GM19023 (cell line): ENCODE measurements at regions not wholly inside any gene's neighbourhood (a gene's known extent, or its start where the extent isn't known, plus 50 kb on each side); places are given as distances from the start of the nearest gene placed in this dataset.

ENCODE experiments used
- ATAC-seq: cut with Tn5 transposase; IDR thresholded peaks from one replicate; pipeline ENCODE4 v1.9.1; 2021; ENCODE audit warnings: mild to moderate bottlenecking, moderate library complexity; ENCODE audit not compliant: unreplicated experiment

DNA sequence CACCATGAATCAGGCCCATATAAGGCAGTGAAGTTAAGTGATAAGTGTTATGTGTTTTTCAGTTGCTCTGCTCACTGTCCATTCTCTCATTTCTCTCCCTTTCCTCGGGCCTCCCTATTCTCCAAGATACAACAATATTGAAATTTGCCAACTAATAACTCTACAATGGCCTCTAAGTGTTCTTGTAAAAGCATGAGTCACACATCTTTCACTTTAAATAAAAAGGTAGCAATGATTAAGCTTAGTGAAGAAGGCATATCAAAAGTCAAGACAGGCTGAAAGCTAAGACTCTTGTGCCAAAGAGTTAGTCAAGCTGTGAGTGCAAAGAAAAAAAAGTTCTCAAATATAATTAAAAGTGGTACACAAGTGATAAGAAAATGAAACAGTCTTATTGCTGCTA lies 675.4 kb downstream of the OTOL1 start:
- no peak for ATAC-seq

- ATAC-seq = no peak
These were observed 678.5 kb downstream of the OTOL1 start for GRCh38 chr3:162175145-162175544.

DNA sequence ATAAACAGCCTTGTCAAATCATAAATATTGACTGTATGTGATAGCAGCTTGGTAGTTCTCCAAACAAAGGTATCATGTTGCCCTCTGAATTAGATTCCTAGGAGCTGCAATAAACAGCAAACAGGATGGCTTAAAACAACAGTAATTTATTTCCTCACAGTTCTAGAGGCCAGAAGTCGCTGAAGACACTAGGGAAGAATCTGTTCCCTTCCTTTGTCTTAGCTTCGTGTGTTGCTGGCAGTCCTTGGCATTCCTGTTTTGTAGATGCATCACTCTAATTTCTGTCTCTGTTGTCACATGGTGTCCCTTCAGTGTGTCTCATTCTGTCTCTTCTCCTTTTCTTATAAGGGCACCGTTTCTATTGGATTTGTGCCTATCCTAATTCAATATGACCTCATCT lies 679.3 kb downstream of the OTOL1 start:
- no peak for ATAC-seq

GRCh38 chr3:162183440-162183839 lies 686.8 kb downstream of the OTOL1 start:
- ATAC-seq = no peak

DNA sequence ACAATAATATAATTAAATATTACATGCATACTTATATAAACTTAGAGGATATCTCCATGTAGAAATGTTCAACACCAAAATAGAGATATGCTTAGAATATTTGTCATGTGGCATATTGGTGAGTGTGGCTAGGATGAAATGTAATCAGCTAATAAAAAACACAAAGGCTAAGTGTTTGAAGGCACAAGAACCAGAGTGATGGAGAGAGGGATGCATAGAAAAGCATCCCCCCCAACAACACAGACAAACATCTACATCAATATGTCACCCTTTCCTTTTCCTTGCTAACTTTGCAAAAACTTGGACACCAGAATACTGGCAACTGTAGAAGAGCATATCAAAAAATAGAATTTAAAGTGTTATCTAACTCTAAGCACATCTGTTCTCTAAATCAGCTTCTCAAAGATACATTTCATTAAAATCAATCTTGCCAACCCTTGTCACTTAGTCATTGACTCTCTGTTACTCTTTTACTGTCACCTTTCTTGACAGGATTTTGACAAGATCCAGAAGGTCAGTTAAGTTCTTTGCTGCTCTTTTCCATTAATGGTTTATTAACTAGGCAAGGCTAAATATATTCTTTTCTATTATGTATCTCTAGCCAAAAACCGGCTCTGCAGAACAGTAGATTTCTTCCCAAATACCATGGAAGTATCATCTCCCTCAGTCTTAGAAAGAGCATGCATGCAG lies 695.9 kb downstream of the OTOL1 start:
- ATAC-seq = no peak

GRCh38 chr3:162193148-162194095 lies 696.8 kb downstream of the OTOL1 start:
- ATAC-seq = no peak

GRCh38 chr3:162195147-162195546 lies 698.5 kb downstream of the OTOL1 start:
- ATAC-seq = no peak

DNA sequence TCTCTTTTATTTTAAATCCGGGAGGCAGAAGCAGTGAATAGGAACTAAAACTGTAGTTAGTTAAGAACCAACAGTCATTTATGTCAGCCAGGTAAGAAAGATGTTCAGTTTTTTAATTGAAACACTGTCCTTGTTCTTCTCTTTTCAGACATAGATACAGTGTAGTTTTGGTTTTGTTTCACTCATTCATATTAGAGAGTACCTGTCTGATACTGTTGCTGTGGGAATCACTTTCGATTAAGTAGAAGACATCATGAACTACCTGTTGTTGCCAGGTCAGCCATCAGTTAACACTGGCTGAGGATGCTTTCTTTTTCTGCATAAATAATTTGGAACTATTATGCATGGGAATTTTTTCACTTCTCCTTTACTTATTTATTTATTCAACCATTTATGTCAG lies 700.4 kb downstream of the OTOL1 start:
- ATAC-seq = no peak

GRCh38 chr3:162200836-162201235 lies 704.2 kb downstream of the OTOL1 start:
- no peak for ATAC-seq

- no peak for ATAC-seq
These were observed 710.0 kb downstream of the OTOL1 start for GRCh38 chr3:162206648-162207047.

DNA sequence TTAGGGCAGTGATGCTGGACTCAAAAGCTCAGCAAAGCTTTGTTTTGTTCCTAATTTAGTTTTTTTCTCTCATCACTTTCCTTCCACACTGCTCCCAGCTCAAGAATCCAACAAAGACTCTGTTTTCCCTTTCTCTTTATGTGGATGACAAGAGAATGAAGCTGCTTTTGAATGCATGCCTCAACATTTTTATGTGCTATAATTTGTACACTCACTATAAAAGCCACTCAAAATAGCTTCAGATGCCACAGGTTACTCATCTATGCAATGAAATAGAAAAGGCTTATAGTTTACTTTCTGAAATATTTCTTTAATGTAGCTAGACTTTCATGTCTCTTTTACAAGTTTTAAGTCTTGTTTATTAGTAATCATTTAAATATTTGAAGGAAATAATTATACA lies 714.9 kb downstream of the OTOL1 start:
- no peak for ATAC-seq

DNA sequence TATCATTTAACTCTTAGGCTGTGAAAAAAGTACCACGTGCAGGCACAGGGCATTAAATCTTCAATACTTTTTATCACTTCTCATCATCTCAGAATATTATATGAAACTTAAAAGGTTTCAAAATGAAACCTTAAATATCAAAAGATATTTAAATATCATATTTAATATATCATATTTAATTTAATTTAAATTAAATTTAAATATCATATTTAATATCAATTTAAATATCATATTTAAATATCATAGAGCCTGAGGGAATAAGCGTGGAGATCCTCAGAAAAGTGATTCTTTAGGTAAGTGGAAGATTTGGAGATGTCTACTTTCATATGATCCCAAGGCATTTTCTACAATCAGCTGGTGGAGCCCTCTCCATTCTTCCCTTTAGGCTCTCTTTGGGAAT lies 716.6 kb downstream of the OTOL1 start:
- no peak for ATAC-seq

- ATAC-seq = no peak
These were observed 717.3 kb downstream of the OTOL1 start for GRCh38 chr3:162213956-162214355.

DNA sequence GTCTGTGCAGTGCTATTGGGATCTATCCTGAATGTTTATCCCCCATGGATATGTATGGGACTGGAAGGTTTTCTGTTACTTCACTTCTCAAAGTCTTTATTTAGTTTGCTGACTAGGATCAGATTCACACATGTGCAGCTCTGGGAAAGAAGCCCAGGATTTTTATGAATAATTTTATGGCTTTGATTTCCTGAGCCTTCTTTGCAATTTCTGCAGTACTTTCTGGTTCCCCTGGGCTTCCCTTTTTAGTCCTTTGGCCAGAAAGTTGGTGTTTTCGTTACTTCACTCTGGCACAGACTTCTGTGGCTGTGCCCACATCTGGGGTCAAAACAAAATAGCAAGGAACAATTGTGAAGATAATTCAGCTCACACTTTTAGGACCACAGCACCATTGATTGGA lies 721.0 kb downstream of the OTOL1 start:
- ATAC-seq = no peak

DNA sequence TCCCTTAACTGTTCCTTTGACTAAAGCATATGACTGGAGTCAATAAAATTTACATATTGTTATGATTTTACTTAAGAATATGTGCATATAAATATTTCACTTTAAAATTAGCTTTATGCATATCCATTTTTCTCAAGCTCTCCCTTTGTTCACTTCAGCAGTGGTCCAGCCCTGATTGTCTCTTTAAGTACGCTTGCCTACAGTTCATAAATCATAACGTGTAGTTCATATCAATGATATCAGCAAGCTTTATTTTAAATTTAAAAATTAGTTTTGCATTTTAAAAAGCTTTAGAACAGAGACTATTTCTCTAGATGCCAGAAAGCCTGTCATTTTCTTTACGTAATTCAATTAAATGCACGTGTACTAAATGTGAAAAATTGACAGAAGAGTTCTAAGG lies 721.9 kb downstream of the OTOL1 start:
- no peak for ATAC-seq

DNA sequence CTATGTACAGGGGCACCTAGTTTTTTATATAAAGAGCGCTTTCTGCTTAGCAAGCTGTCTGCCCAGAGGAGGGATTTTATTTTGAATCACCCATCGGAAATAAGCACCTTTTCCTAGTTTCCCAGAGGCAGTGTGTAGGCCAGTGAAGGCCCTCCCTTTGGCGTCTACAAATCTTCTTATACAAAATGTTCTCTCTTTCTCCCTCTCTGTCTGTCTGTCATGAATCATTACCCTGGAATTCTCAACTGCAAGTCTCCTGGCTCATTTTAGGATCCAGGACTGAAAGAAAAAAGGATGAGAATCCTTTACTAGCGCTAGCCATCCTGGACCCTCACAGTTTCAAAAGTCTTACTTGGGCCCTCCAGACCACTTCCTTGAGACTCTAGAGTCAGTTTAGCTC lies 728.1 kb downstream of the OTOL1 start:
- ATAC-seq = no peak

DNA sequence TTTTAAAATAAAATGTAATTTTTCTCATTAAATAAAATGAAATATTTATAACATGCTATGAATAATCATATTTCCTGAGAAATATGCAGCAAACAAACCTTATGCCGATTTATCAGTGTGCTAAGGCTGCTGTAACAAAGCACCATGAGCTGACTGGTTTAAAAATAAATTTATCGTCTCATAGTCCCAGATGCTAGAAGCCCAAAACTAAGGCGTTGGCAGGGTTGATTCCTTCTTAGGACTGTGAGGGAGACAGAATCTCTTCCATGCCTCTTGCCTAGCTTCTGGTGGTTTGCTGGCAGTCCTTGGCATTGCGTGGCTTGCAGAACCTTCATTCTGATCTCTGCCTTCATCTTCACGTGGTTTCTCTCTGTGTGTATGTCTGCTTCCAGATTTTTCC lies 740.3 kb downstream of the OTOL1 start:
- no peak for ATAC-seq

DNA sequence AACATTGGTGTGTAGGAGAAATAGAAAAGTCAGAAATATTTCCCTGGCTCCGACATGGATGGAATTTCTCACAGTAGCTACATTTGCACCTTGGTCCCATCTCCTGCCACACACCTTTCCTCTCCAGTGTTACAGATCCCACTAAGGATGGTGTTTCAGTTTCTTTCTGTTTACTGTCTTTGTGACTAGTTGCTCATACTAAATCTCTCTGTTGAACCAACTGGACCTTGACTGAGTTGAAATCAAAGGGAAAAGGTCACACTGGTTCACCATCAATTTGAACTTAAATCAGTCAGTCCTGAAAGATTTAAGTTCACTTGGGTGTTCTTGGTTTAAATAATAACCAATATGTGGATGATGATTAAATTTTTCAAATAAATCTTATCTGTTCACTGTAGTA lies 754.2 kb downstream of the OTOL1 start:
- ATAC-seq = no peak

GRCh38 chr3:162262129-162262528 lies 765.5 kb downstream of the OTOL1 start:
- no peak for ATAC-seq

DNA sequence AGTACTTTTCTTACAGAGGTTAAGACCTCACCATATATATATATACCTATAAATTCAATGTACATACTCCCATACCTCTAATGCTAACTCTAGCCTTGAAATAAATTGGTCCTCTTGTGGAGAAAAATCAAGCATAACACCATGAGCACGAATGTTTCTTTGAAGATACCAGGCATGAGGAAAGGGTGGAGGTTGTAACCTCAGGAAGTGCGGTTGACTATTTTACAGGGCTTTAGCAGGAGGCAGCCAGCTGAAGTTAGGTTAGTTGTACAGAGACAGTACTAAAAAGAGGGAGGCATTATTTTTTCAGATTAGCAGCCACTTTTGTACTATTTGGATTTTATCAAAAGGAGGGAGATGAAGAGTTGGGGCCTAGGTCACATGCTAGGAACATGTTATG lies 767.0 kb downstream of the OTOL1 start:
- no peak for ATAC-seq

GRCh38 chr3:162269636-162270458 lies 773.2 kb downstream of the OTOL1 start:
- ATAC-seq = no peak
